Activated CD8-positive, alpha-beta memory T cell treated with anti-CD3 and anti-CD28 coated beads, Interleukin-2, amount 10 ng/mL, durations not matched to agents 7 days and 5 days (primary cell): ENCODE measurements at regions not wholly inside any gene's neighbourhood (a gene's known extent, or its start where the extent isn't known, plus 50 kb on each side); places are given as distances from the start of the nearest gene placed in this dataset.
"Not testable (repeated sequence)": the region's sequence is repeated elsewhere in the genome, so short reads cannot be mapped to it uniquely, and the experiment has no call there.

Source experiments
- ATAC-seq: fragments of 150-1000 bp; cut with Tn5 transposase; one replicate; pipeline ENCODE4 v1.10.0; 2021; ENCODE audit warnings: moderate library complexity
- CTCF ChIA-PET: fragments of 350-600 bp; sonication (Branson Sonifier 250); formaldehyde crosslinking; loops from one replicate; lab custom pipeline; 2021; ENCODE audit warnings: antibody characterized with exemption; lab: Charles Lee
- DNase-seq: peaks from one replicate; pipeline ENCODE4 v3.0.0-alpha.2; 2020
- H3K27ac Mint-ChIP-seq: one replicate; pipeline ENCODE4 v1.8.0; 2021; ENCODE audit warnings: mild to moderate bottlenecking, mixed read lengths
- H3K27me3 Mint-ChIP-seq: one replicate; pipeline ENCODE4 v1.8.0; 2021; ENCODE audit warnings: mixed read lengths
- H3K36me3 Mint-ChIP-seq: one replicate; pipeline ENCODE4 v1.8.0; 2021; ENCODE audit warnings: mild to moderate bottlenecking, mixed read lengths
- H3K4me1 Mint-ChIP-seq: one replicate; pipeline ENCODE4 v1.8.0; 2021; ENCODE audit warnings: mixed read lengths
- H3K4me3 Mint-ChIP-seq: one replicate; pipeline ENCODE4 v1.8.0; 2021; ENCODE audit warnings: mild to moderate bottlenecking, moderate library complexity, mixed read lengths
- H3K9me3 Mint-ChIP-seq: one replicate; pipeline ENCODE4 v1.8.0; 2022; ENCODE audit warnings: low read depth, mixed read lengths

DNA sequence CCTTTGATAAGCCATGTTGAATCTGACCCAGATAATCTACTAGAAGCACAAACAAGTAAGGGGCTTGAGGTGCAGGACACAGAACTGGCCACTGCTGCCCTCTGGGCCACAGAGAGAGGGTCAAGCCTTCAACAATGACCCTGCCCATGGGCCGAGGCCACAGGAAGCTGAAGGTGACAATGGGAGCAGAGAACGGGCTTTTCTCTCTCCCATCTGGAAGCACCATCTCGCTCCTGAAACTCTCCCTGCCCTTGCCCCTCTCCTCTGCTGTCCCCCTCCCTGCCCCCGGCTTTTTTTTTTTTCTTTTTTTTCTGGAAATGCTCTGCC lies 133.1 kb upstream of the DUSP10 start:
- Mint-ChIP-seq H3K27me3 (no peaks in the 10 kb centered on the region), H3K4me3 (no peak overlapping the region), H3K27ac (no peak overlapping the region), H3K9me3 (no peaks in the 10 kb centered on the region), H3K36me3 (no peaks in the 10 kb centered on the region), H3K4me1 (peaks cover 8% of the 10 kb centered on the region)
- CTCF ChIA-PET: interaction anchor here (1.5 kb wide), 1 partner anchor 11 kb away, joined by 3 read pairs; no protein-coding TSS in a partner anchor
- no peak for ATAC-seq
- DNase-seq: no peak

DNA sequence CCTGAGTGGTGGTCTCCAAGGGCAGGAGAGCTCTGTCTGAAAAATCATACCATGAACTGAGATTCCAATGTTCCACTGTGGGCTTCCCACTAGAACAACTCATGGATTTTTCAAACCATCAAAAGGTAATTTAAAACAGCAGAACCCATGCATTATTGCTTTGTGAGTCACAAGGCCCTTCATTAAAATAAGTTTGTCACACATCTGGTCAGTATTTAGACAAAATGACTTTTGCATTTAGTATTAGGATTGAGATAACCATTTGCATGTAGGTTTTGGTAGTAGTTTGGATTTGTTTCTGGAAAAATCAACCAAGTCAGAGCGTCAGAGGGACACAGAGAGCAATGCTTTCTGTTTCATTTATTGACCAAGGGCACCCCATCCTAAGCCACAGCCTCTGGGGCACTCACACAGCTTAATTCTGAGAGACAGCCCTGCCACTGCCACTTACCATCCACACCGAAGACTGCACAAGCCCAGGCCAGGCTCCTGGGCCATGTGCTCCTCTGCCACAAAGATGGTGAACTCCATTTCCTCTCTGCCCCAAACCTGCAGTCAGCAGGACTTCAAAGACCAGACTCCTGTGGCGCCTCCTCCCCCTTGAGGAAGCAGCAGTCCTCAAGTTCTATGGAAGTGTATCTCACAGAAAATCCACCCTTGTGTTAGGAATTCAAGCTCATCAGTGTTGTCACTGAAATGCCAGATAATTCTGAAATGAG lies 132.6 kb upstream of the DUSP10 start:
- DNase-seq: no peak
- peaks cover 8% of the 10 kb centered on the region for H3K4me1 Mint-ChIP-seq
- no peak for ATAC-seq
- no peak overlapping the region for H3K4me3 Mint-ChIP-seq
- H3K36me3 Mint-ChIP-seq: no peaks in the 10 kb centered on the region
- CTCF ChIA-PET: interaction anchor here (1.5 kb wide), 1 partner anchor 11 kb away, joined by 3 read pairs; no protein-coding TSS in a partner anchor
- H3K27me3 Mint-ChIP-seq: no peaks in the 10 kb centered on the region
- H3K27ac Mint-ChIP-seq: no peak overlapping the region
- no peaks in the 10 kb centered on the region for H3K9me3 Mint-ChIP-seq

GRCh38 chr1:221873673-221874072 lies 131.8 kb upstream of the DUSP10 start:
- ATAC-seq (no peak), DNase-seq (no peak)
- Mint-ChIP-seq H3K4me3 (no peak overlapping the region), H3K4me1 (peaks cover 8% of the 10 kb centered on the region), H3K27ac (no peak overlapping the region), H3K27me3 (no peaks in the 10 kb centered on the region), H3K36me3 (no peaks in the 10 kb centered on the region), H3K9me3 (no peaks in the 10 kb centered on the region)
- CTCF ChIA-PET: no interaction called here

DNA sequence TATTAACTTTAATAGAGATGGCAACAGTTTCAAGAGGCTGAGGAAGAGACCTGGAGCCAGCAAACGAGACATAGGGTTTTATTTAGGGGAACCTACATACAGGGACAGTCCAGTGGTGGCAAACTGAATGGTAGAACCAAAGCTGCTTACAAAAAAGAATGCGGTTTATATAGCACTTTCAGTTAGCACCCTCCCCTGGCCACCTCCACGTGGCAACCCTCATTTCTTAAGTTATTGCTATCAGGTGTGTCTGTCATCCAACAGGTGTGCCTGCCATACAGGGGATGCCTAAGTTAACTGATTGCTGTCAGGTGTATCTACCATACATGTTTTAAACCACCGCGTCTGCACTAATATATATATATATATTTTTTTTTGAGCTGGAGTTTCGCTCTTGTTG lies 129.2 kb upstream of the DUSP10 start:
- Mint-ChIP-seq H3K4me3 (no peak overlapping the region), H3K4me1 (peaks cover 5% of the 10 kb centered on the region), H3K27ac (no peak overlapping the region), H3K9me3 (no peaks in the 10 kb centered on the region), H3K27me3 (no peaks in the 10 kb centered on the region), H3K36me3 (no peaks in the 10 kb centered on the region)
- no peak for DNase-seq
- CTCF ChIA-PET: no interaction called here
- ATAC-seq: no peak

GRCh38 chr1:221869779-221870178 lies 127.9 kb upstream of the DUSP10 start:
- Mint-ChIP-seq H3K4me3 (no peak overlapping the region), H3K27me3 (no peaks in the 10 kb centered on the region), H3K36me3 (no peaks in the 10 kb centered on the region), H3K27ac (no peak overlapping the region), H3K9me3 (no peaks in the 10 kb centered on the region), H3K4me1 (peaks cover 4% of the 10 kb centered on the region)
- DNase-seq: no peak
- CTCF ChIA-PET: interaction anchor here (1.8 kb wide), 1 partner anchor 16 kb away, joined by 3 read pairs; no protein-coding TSS in a partner anchor
- no peak for ATAC-seq

DNA sequence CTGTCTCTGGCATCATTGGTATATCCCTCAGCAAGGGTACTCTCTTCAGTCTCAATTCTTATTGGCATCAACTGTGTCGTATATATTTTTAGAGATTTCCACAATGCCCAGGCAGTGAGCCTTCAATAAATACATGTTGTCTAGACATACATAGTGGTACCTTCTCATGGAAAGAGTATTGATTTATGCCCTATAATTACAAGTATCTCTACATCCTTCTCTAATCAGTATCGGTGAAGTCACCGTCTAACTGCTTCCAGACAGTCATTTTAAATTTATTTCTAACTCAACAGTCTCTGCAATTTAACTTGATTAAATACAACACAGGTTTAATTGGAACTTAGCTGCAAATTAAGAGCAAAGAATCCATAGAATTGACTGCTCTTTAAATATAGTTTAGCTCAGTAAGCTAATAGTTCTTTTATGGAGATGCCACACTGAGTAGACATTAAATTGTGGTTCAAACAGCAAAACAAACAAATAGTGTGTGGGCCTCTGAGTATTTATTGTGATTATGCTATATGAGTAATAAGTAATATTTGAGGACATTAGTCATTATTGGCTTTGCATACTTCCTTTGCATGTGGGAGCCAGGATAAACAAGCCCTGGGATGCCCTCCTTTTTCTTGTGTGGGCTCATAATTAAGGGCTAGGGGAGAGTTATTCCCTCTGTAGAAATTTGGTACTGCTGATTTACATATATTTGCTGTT lies 126.9 kb upstream of the DUSP10 start:
- Mint-ChIP-seq H3K4me1 (no peaks in the 10 kb centered on the region), H3K36me3 (no peaks in the 10 kb centered on the region), H3K27ac (no peak overlapping the region)

GRCh38 chr1:221867003-221867402 lies 125.1 kb upstream of the DUSP10 start:
- ATAC-seq (no peak), DNase-seq (no peak)
- CTCF ChIA-PET: no interaction called here
- Mint-ChIP-seq H3K9me3 (no peaks in the 10 kb centered on the region), H3K27me3 (no peaks in the 10 kb centered on the region), H3K4me3 (no peak overlapping the region), H3K27ac (no peak overlapping the region), H3K4me1 (no peaks in the 10 kb centered on the region), H3K36me3 (no peaks in the 10 kb centered on the region)

More for the DNA sequence above, 126.9 kb upstream of the DUSP10 start:
- ATAC-seq: no peak
- Mint-ChIP-seq H3K9me3 (no peaks in the 10 kb centered on the region), H3K27me3 (no peaks in the 10 kb centered on the region), H3K4me3 (no peak overlapping the region)
- DNase-seq: no peak
- CTCF ChIA-PET: interaction anchor here (0.7 to 1.8 kb wide), 2 partner anchors 10 to 17 kb away, joined by 3 read pairs; no protein-coding TSS in a partner anchor

GRCh38 chr1:221865808-221866207 lies 123.9 kb upstream of the DUSP10 start:
- Mint-ChIP-seq H3K27ac (no peak overlapping the region), H3K9me3 (no peaks in the 10 kb centered on the region)

GRCh38 chr1:221863635-221864034 lies 121.7 kb upstream of the DUSP10 start:
- H3K4me1 Mint-ChIP-seq: no peaks in the 10 kb centered on the region
- DNase-seq (no peak), ATAC-seq (no peak)
- H3K27me3 Mint-ChIP-seq: no peaks in the 10 kb centered on the region
- no peak overlapping the region for H3K4me3 Mint-ChIP-seq
- CTCF ChIA-PET: interaction anchor here (1.4 to 1.7 kb wide), 2 partner anchors 11 to 146 kb away, joined by 3 to 4 read pairs; no protein-coding TSS in a partner anchor
- H3K9me3 Mint-ChIP-seq: no peaks in the 10 kb centered on the region
- H3K27ac Mint-ChIP-seq: no peak overlapping the region
- no peaks in the 10 kb centered on the region for H3K36me3 Mint-ChIP-seq

More at GRCh38 chr1:221865808-221866207, 123.9 kb upstream of the DUSP10 start:
- Mint-ChIP-seq H3K4me1 (no peaks in the 10 kb centered on the region), H3K4me3 (no peak overlapping the region), H3K36me3 (no peaks in the 10 kb centered on the region), H3K27me3 (no peaks in the 10 kb centered on the region)
- CTCF ChIA-PET: no interaction called here
- ATAC-seq (no peak), DNase-seq (no peak)

GRCh38 chr1:221862971-221863370 lies 121.1 kb upstream of the DUSP10 start:
- Mint-ChIP-seq H3K27me3 (no peaks in the 10 kb centered on the region), H3K27ac (no peak overlapping the region), H3K9me3 (no peaks in the 10 kb centered on the region), H3K4me1 (no peaks in the 10 kb centered on the region), H3K36me3 (no peaks in the 10 kb centered on the region), H3K4me3 (no peak overlapping the region)
- DNase-seq: no peak
- CTCF ChIA-PET: interaction anchor here (1.7 kb wide), 1 partner anchor 147 kb away, joined by 4 read pairs; no protein-coding TSS in a partner anchor
- no peak for ATAC-seq

DNA sequence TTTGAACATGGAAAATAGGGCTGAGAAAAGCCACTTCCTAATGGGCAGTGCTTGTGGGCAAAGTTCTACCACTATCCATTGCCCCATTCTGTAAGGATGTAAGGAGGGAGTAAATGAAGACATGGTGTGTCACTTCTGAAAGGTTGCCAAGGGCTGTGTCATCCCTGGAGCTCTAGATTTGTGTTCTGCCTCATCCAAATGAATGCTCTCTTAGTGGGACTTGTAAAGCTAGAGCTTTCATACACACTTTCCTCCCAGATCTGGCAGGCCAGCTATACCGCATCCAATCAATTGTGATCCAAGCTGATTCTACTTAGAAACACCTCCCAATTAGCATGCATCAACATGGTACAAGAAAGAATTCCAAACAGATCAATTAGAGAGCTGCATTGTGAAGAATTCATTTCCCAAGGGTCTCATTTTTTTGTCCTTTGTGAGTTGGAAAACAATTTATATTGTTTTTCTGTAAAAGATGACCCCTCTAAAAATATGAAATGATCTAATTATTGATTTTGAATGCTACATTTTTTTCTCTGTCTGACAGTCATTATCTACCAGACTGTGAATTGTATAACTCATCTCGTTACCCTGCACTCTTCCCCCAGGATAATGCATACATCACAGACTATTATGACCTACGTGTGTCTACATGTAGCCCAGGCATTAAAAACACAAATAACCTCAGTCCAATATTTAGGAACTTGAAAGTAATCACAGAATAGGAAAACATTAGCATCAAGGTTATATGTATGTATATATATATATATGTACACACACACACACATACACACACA lies 117.1 kb upstream of the DUSP10 start:
- CTCF ChIA-PET: no interaction called here
- no peaks in the 10 kb centered on the region for H3K36me3 Mint-ChIP-seq
- H3K27me3 Mint-ChIP-seq: peaks cover 3% of the 10 kb centered on the region
- peaks cover 3% of the 10 kb centered on the region for H3K4me1 Mint-ChIP-seq
- no peak for DNase-seq
- H3K4me3 Mint-ChIP-seq: no peak overlapping the region
- H3K27ac Mint-ChIP-seq: no peak overlapping the region
- H3K9me3 Mint-ChIP-seq: peaks cover 2% of the 10 kb centered on the region
- no peak for ATAC-seq

DNA sequence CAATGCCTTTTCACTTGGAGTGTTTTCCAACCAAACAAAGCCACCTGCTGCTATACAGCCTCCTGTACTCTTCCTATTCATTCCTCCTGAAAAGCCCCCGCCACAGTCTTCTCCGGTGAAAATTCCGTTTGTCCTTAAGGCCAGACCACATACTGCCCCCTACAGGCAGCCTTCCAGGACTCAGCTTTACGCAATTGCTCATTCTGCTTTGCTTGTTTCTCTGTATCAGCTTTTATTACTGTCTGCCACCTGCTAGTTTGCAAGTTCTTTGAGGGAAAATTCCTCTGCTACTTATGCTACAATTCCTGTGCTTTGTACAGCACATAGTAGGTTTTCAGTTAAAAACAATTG lies 115.2 kb upstream of the DUSP10 start:
- ATAC-seq, H3K27ac Mint-ChIP-seq, DNase-seq, H3K9me3 Mint-ChIP-seq, H3K4me3 Mint-ChIP-seq, H3K4me1 Mint-ChIP-seq, H3K36me3 Mint-ChIP-seq, CTCF ChIA-PET, H3K27me3 Mint-ChIP-seq: not testable (repeated sequence)
